HG02970 (cell line): ENCODE measurements at regions not wholly inside any gene's neighbourhood (a gene's known extent, or its start where the extent isn't known, plus 50 kb on each side); places are given as distances from the start of the nearest gene placed in this dataset.

Source experiments
- ATAC-seq: cut with Tn5 transposase; IDR thresholded peaks from one replicate; pipeline ENCODE4 v1.9.1; 2021; ENCODE audit warnings: mild to moderate bottlenecking, moderate library complexity, moderate number of reproducible peaks; ENCODE audit not compliant: unreplicated experiment, low FRiP score

DNA sequence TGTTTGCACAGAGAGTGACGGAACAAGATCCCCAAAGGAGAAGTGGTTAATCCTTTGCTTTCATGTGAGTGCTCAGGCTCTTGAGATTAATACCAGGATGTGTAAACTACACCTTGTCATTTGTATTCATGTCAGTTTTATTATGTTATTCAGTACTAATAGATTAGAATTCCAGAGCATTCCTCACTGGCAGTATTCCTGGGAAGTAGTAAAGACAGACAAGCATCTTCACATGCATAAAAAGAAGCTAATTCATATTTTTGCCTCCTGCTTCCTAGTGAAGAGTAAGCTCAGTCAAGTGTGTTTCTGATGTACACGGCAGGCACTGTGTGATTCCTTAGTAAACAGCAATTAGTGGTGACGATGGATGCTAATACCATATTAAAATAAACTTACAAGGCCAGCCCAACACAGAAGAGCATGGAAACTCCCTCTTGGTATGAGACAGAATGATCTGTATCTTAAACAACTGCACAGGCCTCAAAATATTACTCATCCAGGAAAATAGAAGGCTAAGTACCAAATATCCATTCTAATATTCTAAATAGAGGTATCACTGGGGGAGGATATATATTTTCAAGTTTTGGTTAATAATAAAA lies 336.8 kb upstream of the MCTP2 start:
- no peak for ATAC-seq

DNA sequence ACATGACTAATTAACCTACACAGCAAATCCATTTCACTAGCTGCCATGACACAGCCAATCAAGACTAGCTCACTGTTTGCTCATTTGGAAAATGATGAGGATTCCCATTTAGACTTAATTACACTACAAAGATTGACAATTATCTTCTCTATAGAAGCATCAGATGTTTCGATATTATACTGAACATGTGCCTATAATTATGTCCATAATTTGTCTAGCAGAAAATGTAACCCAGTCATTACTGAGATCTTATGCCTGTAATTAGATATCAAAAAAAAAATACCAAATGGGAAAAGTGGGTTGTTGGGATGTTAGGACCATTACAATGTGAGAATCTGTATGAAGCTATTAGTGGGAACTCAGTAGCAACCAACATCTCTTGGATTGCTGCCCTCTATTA lies 344.2 kb upstream of the MCTP2 start:
- ATAC-seq: no peak

DNA sequence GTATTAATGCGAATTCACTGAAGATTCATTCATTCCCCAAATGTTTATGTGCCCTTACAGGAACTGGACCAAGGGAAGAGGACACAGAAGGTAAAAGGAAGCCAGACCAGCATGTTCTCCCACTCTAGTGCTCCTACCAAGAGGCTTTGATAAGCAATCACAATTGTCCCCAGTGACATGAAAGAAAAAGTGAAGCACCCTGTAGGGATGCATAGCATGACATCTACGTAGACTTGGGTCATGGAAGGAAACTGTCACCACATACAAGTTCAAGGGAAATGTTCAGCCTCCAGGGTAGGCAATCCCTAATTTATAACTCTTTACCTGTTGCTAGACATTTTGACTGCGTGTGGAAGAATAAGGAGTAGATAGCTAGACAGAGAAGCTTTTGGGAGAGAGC lies 348.6 kb upstream of the MCTP2 start:
- ATAC-seq: no peak

DNA sequence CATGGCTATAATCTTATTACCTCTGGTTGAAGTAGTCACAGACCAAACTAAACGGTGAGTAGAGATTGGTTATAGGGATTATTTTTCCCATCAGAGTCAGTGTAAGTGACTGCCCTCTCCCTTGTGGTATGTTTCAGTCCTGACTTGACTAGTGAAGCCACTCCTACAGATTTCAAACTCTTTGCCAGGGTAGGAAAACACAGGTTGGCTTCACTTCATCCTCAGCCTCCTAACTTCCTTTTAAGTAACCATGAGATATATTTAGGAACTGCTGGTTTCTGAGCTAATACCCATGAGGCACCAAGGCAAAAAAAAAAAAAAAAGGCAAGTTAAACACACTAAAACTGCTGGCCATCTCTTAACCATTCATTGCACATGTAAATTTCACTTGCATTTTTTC lies 349.2 kb upstream of the MCTP2 start:
- ATAC-seq: no peak

DNA sequence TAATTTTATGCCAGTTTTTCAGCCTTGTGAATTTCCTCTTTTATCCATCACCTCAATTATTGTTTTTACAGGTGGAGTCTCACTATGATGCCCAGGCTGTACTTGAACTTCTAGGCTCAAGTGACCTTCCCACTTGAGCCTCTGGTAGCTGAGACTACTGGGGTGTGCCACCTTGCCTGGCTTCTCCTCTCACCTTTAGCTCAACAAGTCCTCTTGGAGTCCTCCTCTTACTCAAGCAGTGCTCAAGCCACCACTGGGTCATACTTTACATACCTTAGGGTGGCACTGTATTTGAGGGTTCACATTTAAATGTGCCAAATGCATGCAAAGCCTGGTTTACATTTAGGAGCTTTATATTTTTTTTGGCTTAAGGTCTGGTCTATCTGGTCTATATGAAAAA lies 350.1 kb upstream of the MCTP2 start:
- no peak for ATAC-seq

DNA sequence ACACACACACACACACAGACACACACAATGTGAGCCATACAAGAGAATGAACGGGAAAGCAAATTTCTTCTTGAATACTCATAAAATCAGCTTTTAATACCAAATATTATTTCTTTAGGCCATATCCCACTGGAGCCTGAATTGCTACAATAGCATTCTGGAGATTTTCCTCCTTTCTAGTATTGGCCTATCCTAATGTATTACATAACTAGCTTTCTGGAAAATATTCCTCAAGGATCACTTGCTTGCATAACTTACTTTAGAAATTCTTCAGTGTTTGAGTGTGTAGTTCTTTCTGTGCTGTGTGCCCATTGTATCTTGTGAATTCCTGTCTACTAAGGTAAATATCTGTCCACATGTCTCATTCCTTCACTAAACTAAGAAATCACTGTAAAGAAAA lies 351.0 kb upstream of the MCTP2 start:
- no peak for ATAC-seq

DNA sequence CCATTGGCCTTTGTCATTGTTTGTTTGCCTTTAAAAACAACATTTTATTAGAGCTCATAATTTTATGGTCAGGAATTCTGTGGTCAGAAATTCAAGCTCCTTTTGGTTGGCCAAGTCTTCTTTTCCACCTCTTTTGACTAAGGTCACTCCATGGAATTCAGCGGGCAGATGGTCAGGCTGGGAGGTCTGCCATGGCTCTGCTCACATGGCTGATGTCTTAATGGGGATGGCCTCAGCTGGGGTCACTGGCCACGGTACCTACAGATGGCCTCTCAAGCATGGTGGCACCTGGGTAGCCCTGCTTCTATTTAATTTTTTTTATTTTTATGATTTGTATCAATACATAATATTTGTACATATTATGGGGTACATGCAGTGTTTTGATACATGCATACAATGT lies 360.8 kb upstream of the MCTP2 start:
- no peak for ATAC-seq

DNA sequence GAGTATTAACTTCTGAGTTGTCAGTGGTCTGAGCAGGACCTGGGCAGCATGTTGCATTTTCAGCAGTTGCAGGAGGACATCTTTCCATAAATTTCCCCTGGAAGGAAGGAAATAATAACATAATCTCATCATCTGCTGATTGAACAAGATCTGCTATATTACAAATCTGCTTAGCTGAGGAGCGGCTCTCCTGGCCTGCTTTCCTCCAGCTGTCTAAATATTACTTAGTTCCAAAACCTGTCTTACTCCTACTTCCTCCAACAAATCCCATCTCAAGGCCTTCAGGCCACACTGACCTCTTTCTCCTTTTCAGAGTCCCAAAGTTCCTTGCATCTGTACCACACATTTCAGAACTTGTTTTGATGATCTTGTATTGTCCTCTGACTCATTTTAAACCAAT lies 364.4 kb upstream of the MCTP2 start:
- no peak for ATAC-seq

DNA sequence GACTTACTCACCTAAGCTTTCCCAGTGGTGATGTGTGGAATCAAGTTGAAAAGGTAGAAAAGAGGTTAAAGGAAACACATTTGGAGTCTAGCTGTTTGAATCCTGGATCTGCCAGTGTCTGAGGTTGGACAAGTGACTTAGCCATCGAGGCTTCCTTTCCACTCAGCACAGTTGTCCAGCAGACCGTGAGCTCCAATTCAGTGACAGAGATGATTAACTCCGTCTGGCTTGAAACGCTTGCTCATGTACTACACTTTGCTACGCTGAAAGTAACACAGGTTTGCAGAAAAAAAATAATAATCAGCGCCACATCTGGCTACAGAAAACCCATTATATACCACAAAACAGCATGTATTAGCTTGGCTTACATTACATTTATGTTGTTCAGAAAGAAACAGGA lies 364.9 kb upstream of the MCTP2 start:
- ATAC-seq: no peak

DNA sequence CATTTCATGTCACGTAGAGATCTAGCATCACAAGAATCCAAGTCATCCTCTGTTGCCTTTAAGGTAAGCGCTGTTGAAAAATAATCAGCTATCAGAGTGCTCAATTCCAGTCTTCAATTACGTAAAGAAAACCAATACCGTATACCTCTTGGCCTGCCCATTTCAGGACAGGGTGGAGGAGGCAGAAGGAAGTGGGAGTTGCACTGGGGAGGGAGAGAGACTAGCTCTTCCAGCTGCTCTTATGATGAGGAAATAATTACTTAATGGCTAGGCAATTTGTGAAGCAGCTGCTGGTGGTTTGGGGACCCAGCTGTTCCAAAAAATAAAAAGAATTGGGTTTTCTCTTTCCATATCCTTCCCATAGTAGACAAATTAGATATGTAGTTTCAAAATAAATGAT lies 365.8 kb upstream of the MCTP2 start:
- no peak for ATAC-seq

DNA sequence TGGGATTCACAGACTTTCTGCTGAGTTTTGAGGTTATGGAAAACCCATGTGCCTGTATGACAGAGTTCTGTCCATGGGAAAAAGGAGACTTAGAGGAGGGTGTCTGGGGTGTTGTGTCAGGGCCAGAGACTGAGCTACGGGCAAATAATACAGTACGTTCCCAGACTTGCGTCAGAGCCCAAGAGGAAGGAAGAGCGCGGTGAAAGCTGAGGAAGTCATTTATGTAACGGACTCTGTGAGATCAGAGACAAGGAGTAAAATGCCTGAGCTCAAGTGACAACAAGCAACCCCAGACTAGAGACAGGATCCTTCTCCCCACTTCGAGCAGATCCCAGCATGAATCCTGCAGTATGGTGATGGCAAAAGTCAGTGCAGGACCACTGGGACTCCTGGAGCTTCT lies 368.6 kb upstream of the MCTP2 start:
- no peak for ATAC-seq

DNA sequence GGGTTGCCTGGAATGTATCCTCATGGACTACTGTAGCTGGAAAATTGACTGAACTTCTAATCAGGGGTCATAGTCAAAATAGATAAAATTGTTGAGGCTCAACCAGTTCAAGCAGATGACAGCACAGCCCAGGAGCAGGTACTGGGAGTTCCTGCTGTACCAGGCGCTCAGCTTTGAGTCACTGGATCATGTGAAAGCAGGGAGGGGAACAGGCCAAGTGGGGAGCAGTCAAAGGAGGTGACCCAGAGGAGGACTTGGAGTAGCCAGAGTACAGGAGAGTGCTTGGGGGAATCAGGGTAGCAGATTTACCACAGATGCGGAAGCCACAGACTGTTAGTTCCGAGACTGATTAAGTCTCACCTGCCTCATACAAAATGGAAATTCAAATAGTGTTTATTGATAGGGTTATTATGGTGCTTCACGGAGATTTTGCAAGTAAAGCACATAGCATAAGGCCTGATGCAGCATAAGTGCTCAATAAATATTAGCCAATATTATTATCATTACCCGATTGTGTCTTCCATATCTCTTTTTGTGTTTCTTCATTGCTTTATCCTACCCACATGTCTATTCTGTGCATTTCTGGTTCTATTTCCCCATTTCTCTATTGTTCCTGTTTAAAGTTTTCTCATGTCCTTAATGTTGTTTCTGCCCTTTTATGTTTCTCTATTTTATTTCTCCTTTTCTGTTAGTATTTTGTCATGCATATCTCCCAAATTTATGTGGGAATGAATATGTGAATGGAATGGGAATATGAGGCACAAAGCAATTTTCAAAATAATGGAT lies 369.2 kb upstream of the MCTP2 start:
- no peak for ATAC-seq

DNA sequence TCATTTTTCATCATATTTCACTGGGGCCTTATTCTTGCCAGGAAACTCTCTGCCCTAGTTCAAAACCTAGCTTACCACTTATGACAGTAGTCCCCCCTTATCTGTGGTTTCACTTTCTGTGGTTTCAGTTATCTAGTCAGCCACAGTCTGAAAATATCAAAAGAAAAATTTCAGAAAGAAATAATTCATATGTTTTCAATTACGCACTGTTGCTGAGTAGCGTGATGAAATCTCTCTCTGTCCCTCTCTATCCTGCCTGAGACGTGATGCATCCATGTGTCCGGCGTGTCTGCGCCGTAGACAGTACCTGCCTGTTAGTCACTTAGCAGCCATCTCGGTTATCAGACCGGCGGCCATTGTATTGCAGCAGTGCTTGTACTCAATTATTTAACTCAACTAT lies 369.9 kb upstream of the MCTP2 start:
- no peak for ATAC-seq

DNA sequence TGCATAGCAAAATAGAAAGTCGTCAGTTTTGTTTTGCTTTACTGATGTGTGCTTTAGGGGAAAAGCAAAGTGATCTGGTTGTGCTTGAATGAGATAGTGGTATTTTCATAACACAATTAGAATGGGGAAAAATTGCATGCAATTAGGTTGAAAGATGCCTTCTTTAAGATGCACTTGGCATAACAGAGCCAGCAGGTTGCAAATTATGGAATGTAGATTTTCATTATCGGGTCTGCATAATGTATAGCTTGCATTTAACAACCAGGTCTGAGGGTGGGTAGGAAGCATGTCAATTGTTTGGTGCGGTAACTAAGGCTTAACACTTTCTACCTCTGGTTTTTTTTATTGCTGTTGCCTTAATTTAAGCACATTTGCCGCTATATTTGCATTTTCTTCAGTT lies 370.7 kb upstream of the MCTP2 start:
- ATAC-seq: no peak

DNA sequence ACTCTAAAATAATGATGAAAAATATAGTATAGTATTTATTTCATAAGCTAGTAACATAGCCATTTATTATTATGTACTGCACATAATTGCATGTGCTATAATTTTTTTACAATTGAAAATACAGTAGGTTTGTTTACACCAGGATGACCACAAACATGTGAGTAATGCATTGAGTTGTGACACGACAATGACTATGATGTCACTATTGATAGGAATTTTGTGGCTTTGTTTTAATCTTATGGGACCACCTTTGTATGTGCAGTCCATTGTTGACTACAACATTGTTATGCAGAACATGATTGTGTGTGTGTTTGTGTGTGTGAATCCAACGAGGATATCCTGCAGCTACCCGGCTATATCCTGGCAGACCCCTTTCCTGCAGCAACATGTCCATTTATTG lies 372.2 kb upstream of the MCTP2 start:
- ATAC-seq: no peak

DNA sequence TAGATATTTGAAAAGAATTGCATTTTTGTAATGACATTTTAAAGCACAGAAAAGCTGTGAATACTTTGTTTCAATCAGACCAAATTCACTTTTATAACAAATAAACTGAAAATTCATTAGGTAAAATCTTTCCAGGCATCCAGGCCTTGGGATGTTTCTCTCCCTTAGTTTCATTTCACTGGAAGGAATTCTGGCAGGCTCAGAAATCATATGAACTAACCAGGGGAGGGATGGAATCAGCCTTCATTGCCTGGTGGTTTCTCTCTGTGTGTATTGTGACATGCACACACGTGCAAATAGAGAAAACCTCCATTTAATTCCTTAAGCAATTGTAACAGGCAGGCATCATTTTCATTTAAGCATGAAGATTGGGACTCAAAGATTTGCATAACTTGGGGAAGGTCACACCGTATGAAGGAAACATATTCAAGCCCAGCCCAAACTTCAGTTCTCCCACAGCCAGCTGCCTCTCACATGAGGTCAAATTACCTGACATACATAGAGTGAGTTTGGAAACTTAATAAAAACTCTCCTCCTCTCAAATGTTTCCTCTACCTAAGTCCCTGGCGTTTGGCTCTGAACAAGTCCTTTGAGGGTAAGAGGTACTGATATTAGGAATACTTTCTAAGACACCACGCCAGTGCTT lies 376.1 kb upstream of the MCTP2 start:
- no peak for ATAC-seq

DNA sequence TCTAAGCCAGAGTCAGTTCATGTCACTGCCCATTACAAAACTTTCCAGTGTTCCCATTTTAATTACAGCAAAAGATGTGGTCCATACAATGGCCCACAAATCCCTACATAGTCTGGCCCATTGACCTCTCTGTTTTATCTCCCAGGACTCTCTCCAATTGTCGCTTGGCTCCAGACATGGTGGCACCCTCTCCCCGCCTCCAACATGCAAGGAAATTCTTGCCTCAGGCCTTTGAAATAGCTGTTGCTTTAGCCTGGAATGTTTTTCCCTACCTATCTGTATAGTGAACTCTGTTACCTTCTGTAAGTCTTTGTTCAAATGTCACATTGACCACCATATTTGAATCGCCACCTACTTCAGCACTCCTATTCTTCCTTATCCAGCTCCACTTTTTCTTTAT lies 377.3 kb upstream of the MCTP2 start:
- ATAC-seq: no peak

DNA sequence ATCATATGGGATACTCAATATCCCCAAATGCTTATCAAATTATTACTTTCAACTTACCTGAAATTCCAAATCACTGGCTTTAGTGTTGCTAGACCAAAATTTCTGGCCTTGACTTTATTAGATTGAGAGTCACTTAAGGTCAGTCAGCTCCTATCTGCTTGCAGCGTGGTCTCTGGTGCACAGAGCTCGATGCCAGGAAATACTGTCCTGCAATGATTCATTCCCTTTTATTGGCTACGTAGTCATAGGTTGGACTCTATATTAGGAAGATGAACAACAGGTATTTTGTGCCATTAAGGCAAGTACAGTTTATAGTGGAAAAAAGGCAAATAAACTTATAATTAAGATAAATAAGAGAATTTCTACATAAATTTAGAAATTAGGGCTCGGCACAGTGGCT lies 378.6 kb upstream of the MCTP2 start:
- ATAC-seq: no peak

DNA sequence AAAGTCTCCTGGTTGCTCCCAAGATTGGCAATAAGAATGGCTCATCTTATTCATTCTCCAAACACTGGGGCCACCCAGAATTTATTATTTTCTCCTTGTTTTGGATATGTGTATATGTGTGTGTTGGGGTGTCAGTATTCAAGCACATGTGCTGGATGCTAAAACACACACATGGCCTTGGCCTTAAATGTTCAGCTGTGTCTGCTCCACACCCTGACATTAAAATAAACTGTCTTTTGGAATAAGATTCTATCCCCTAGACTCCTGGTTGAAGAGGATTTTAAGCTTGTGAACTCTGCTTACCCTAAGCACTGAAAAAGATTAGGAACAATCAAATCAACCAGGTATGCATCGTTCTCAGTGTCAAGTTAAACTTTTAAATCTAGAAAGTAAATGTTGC lies 382.9 kb upstream of the MCTP2 start:
- ATAC-seq: no peak

DNA sequence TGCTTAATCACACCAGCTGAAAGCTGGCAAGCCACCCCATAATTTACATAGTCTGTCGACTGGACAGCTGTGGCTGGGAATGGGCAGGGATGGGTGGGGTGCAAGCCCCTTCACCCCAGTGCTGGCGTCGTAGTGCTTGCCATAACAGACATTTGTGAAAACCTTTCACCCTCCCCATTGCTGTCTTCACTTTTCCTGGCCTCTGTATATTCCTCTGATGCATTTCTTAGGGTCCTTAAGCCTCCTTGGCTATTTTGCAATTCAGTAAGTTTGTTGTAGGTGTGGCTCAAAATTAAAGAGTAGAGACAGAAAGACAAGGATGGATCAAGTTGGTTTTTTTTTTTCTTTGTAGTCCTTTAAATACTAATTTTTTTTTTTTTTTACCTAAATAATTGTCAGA lies 383.3 kb upstream of the MCTP2 start:
- no peak for ATAC-seq

DNA sequence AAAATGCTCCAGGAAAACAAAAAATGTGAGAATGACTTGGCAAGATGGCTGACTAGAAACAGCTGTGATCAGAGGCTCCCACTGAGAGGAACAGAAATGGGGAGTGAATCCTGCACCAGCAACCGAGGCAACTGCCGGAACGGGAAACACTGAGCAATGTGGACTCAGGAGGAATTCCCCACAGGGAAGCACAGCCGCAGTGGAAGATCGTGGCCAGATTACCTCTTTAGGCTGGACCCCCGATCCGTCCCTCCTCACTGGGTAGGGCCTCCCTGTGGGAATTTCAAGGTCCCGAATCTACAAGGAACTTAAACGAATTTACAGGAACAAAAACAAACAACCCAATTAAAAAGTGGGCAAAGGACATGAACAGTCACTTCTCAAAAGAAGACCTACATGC lies 385.2 kb upstream of the MCTP2 start:
- no peak for ATAC-seq

DNA sequence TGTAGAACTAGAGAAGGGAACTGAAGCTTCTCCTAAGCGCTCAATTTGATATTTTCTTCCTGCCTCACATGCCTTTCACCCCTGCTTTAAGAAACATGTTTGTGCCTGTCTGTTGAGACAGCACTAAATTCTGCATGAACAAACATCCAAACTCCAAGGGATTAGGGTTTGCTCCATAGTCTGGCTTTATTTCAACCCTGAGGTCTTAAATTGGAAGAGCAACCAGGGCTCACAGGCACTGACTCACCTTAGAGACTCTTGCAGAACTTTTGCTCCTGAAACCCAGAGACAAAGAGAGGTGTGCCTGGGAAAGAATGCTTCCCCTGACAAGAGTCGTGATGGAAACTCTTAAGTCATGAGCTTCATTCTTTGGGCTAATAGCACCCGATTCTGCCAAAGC lies 393.9 kb upstream of the MCTP2 start:
- ATAC-seq: no peak
